Nephron progenitor cell (in vitro differentiated cells): ENCODE measurements at regions not wholly inside any gene's neighbourhood (a gene's known extent, or its start where the extent isn't known, plus 50 kb on each side); places are given as distances from the start of the nearest gene placed in this dataset.

Source experiments
- DNase-seq: peaks from one replicate; pipeline ENCODE4 v3.0.0; 2021
- H3K27ac Mint-ChIP-seq: 2 replicates; pipeline ENCODE4 v1.8.0; 2021; ENCODE audit warnings: mild to moderate bottlenecking, moderate library complexity, mixed read lengths
- H3K27me3 Mint-ChIP-seq: 2 replicates; pipeline ENCODE4 v1.8.0; 2021; ENCODE audit warnings: mild to moderate bottlenecking, low read depth, mixed read lengths; ENCODE audit not compliant: poor library complexity
- H3K36me3 Mint-ChIP-seq: 2 replicates; pipeline ENCODE4 v1.8.0; 2021; ENCODE audit warnings: low read depth, mixed read lengths
- H3K4me1 Mint-ChIP-seq: 2 replicates; pipeline ENCODE4 v1.8.0; 2021; ENCODE audit warnings: mixed read lengths
- H3K4me3 Mint-ChIP-seq: 2 replicates; pipeline ENCODE4 v1.8.0; 2021; ENCODE audit warnings: mild to moderate bottlenecking, moderate library complexity, mixed read lengths
- H3K9me3 Mint-ChIP-seq: 2 replicates; pipeline ENCODE4 v1.8.0; 2021; ENCODE audit warnings: mild to moderate bottlenecking, moderate library complexity, mixed read lengths
- TF ChIP-seq, protein P1 (sequence below): fragments of 200-600 bp; sonication (generic); IDR thresholded peaks from 2 replicates; pipeline ENCODE4 v1.5.0; 2021; ENCODE audit warnings: antibody characterized with exemption

DNA sequence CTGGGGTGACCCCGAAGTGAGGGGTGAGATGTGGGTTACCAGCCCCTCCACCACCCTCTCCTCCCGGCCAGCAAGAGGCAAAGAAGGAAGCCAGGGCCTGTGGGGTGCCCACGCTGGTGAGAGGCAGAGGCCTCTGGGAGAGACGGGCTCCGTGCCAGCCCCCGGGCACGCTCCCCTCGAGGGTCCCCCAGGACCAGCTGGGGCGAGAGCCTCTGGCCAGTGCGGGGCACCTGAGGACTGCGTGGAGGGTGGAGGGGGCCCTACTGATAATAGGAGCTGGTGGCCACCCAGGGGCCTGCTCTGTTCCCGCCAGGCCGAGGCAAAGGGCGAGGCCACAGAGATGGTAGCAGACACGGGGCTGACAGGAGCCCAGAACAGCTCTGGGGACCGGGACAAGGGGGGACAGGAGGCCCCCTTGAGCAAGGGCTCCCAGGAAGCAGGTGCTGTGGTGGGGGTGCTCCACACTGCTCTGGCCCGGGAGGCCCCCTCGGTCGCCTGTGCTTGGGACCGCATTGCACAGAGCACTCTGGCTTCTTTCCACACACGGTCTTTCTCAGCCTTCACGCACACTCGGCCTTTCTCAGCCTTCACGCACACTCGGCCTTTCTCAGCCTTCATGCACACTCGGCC is 226.9 kb downstream of the TTLL2 start:
- TF ChIP-seq, protein P1, sequence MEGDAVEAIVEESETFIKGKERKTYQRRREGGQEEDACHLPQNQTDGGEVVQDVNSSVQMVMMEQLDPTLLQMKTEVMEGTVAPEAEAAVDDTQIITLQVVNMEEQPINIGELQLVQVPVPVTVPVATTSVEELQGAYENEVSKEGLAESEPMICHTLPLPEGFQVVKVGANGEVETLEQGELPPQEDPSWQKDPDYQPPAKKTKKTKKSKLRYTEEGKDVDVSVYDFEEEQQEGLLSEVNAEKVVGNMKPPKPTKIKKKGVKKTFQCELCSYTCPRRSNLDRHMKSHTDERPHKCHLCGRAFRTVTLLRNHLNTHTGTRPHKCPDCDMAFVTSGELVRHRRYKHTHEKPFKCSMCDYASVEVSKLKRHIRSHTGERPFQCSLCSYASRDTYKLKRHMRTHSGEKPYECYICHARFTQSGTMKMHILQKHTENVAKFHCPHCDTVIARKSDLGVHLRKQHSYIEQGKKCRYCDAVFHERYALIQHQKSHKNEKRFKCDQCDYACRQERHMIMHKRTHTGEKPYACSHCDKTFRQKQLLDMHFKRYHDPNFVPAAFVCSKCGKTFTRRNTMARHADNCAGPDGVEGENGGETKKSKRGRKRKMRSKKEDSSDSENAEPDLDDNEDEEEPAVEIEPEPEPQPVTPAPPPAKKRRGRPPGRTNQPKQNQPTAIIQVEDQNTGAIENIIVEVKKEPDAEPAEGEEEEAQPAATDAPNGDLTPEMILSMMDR, result no peak
- H3K27ac Mint-ChIP-seq, result no peak overlapping the region
- DNase-seq, result no peak
- no peak overlapping the region for H3K4me3 Mint-ChIP-seq
- peaks cover 27% of the 10 kb centered on the region for H3K4me1 Mint-ChIP-seq
- H3K27me3 Mint-ChIP-seq, result no peaks in the 10 kb centered on the region
- H3K36me3 Mint-ChIP-seq, result peaks cover 3% of the 10 kb centered on the region
- H3K9me3 Mint-ChIP-seq, result peaks cover 17% of the 10 kb centered on the region

DNA sequence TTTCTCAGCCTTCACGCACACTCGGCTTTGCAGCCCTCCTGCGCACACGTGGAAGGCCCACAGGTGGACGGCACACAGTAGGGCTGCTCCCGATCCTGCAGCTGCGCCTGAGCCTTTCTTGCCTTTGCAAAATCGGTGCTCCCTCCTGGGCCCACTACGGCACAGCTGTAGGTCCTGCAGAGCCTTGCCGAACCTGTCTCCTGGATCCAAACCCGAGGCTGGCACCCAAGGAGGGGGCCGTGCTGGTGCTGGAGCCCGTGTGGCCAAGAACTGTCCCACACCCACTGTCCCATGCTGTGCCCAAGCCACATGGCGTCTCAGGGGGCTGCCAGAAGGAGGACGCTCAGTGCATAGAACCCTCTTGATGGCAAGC is 227.4 kb downstream of the TTLL2 start:
- TF ChIP-seq, protein P1, result no peak
- Mint-ChIP-seq H3K4me1 (peaks cover 27% of the 10 kb centered on the region), H3K27ac (no peak overlapping the region), H3K36me3 (peaks cover 3% of the 10 kb centered on the region), H3K9me3 (peaks cover 22% of the 10 kb centered on the region), H3K27me3 (no peaks in the 10 kb centered on the region), H3K4me3 (no peak overlapping the region)
- DNase-seq, result no peak

DNA sequence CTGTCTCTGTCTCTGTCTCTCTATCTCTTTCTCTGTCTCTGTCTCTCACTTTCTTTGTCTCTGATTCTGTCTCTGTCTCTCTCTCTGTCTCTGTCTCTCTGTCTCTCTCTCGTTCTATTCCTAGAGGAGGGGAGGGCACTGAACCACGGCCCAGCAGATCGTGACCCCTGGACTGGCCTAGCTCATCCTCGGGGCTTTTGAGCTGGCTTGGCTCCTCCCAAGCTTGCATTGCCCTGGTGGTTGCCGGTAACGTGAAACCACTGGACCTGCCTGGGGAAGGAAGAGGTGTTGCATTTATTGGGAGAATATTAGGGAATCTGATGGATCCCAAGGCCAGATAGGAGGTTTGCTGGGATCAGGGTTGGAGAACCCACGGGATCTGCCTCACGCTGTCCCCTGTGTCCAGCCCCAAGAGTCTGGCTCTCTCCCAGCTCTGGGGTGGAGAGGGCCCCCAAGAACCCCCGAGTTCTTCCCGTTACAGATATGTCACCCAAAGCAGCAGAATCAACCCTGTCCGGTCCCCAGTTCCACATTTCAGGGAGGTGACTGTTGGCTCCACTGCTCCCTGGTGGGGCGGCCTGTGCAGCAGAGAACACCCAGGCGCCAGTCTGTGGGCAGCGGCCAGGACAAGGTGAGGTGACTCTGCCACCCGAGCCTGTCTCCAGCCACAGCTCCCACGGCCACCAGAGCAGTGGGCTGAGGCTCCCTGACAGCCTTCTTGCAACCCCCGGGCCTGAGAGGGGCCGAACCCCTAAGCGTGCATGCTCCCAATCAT is 228.3 kb downstream of the TTLL2 start:
- Mint-ChIP-seq H3K27ac (peak overlapping the region; percentile 3), H3K36me3 (peaks cover 3% of the 10 kb centered on the region), H3K4me3 (peak overlapping the region; percentile 52), H3K9me3 (peaks cover 22% of the 10 kb centered on the region), H3K27me3 (no peaks in the 10 kb centered on the region), H3K4me1 (peaks cover 34% of the 10 kb centered on the region)
- DNase-seq, result no peak
- TF ChIP-seq, protein P1, result no peak

DNA sequence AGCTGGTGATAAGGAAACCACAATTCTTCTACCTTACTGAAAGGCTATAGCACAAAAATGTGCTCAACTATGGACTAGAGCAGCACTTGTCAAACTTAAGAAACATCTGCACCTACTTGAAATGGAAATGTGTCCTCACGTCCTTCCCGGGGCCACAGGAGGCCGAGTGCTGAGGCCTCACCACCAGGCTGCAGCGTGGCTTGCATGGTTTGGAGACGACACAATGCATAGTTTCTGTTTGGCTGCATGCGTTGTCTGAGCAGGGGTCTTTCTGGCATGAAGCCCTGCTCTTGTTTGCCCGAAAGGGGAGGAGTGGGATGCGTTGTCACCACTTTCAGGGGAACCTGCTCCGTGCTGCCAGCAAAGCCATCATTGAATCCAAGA is 228.8 kb downstream of the TTLL2 start:
- peaks cover 3% of the 10 kb centered on the region for H3K36me3 Mint-ChIP-seq
- H3K27me3 Mint-ChIP-seq, result no peaks in the 10 kb centered on the region
- peaks cover 22% of the 10 kb centered on the region for H3K9me3 Mint-ChIP-seq
- no peak overlapping the region for H3K4me3 Mint-ChIP-seq
- DNase-seq, result no peak
- TF ChIP-seq, protein P1, result no peak
- H3K4me1 Mint-ChIP-seq, result peaks cover 40% of the 10 kb centered on the region
- no peak overlapping the region for H3K27ac Mint-ChIP-seq

DNA sequence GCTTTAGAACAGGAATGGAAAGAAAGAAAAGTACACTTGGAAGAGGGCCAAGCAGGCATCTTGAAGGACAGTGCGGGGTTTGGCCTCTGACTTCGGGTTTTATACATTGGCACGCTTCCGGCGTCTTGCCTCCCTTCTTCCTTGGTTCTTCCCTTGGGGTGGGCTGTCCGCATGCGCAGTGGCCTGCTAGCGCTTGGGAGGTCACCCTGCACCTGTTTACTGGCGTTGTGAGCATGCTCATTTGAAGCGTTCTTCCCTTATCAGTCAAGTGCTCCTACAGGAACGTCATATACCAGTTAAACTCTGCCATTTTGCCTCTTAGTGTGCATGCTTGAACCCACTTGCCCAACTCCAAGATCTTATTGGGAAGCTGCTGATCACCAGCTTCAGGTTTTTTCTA is 230.0 kb downstream of the TTLL2 start:
- no peak for DNase-seq
- peaks cover 3% of the 10 kb centered on the region for H3K36me3 Mint-ChIP-seq
- peaks cover 9% of the 10 kb centered on the region for H3K27me3 Mint-ChIP-seq
- H3K4me3 Mint-ChIP-seq, result no peak overlapping the region
- peaks cover 22% of the 10 kb centered on the region for H3K9me3 Mint-ChIP-seq
- TF ChIP-seq, protein P1, result no peak
- H3K27ac Mint-ChIP-seq, result no peak overlapping the region
- H3K4me1 Mint-ChIP-seq, result peaks cover 51% of the 10 kb centered on the region

DNA sequence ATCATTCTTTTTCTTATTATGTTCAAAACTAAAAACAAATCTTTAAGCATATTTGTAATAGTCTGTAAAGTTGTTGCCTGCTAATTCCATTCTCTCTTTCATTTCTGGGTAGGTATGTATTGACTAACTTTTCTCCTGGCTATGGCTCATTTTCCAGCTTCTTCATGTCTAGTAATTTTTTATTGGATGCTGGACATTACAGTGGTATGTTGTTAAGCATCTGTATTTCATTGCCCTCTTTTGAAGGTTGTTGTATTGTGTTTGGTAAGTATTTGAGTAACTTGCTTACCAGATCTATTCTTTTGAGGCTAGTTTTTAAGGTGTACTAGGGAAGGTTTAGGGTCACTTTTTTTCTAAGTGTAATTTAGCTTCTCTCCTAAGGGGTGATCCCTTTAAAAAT is 230.9 kb downstream of the TTLL2 start:
- no peak overlapping the region for H3K27ac Mint-ChIP-seq
- H3K4me3 Mint-ChIP-seq, result no peak overlapping the region
- H3K36me3 Mint-ChIP-seq, result peaks cover 3% of the 10 kb centered on the region
- peaks cover 53% of the 10 kb centered on the region for H3K4me1 Mint-ChIP-seq
- TF ChIP-seq, protein P1, result no peak
- DNase-seq, result no peak
- peaks cover 9% of the 10 kb centered on the region for H3K27me3 Mint-ChIP-seq
- H3K9me3 Mint-ChIP-seq, result peaks cover 22% of the 10 kb centered on the region
